CD4-positive, CD25-positive, alpha-beta regulatory T cell (primary cell): ENCODE measurements at regions not wholly inside any gene's neighbourhood (a gene's known extent, or its start where the extent isn't known, plus 50 kb on each side); places are given as distances from the start of the nearest gene placed in this dataset.
"Not testable (repeated sequence)": the region's sequence is repeated elsewhere in the genome, so short reads cannot be mapped to it uniquely, and the experiment has no call there.

ENCODE experiments used
- ATAC-seq, 2 donors: fragments of 150-1000 bp; cut with Tn5 transposase; one replicate each; pipeline ENCODE4 v1.10.0; 2021; ENCODE audit warnings: low read depth in 2 of 2, moderate number of reproducible peaks in 2 of 2, moderate library complexity in 1 of 2
- DNase-seq, 3 donors: peaks; one replicate each; pipeline versions ENCODE4 v3.0.0 to v3.0.0-alpha.2; 2012 to 2022; ENCODE audit warnings: mixed read lengths in 1 of 3
- H3K27ac ChIP-seq: one replicate; pipeline ENCODE4 v1.7.0; 2013; ENCODE audit warnings: mild to moderate bottlenecking, low read length; ENCODE audit not compliant: insufficient read depth, poor library complexity, severe bottlenecking
- H3K27me3 ChIP-seq: one replicate; pipeline ENCODE4 v1.7.0; 2013; ENCODE audit warnings: low read length; ENCODE audit not compliant: control insufficient read depth, insufficient read depth
- H3K36me3 ChIP-seq: one replicate; pipeline ENCODE4 v1.7.0; 2013; ENCODE audit warnings: mild to moderate bottlenecking, low read length, moderate library complexity; ENCODE audit not compliant: control insufficient read depth, insufficient read depth
- H3K4me1 ChIP-seq: 2 replicates; pipeline ENCODE4 v1.7.0; 2013; ENCODE audit warnings: mild to moderate bottlenecking, low read length; ENCODE audit not compliant: insufficient read depth, control insufficient read depth, poor library complexity, severe bottlenecking
- H3K4me3 ChIP-seq: one replicate; pipeline ENCODE4 v1.7.0; 2013; ENCODE audit warnings: low read depth, mild to moderate bottlenecking, low read length, moderate library complexity
- H3K9me3 ChIP-seq, 2 experiments: 1 replicate in 1 of 2; 2 replicates in 1 of 2; pipeline ENCODE4 v1.7.0; 2013; ENCODE audit warnings: low read length in 2 of 2, mild to moderate bottlenecking in 1 of 2, moderate library complexity in 1 of 2; ENCODE audit not compliant: control insufficient read depth in 2 of 2
- H3K27ac Mint-ChIP-seq, 3 donors: one replicate each; pipeline ENCODE4 v1.8.0; 2020 to 2022; ENCODE audit warnings: mild to moderate bottlenecking in 3 of 3, mixed read lengths in 3 of 3, moderate library complexity in 2 of 3
- H3K27me3 Mint-ChIP-seq: one replicate; pipeline ENCODE4 v1.8.0; 2022; ENCODE audit warnings: mild to moderate bottlenecking, mixed read lengths
- H3K36me3 Mint-ChIP-seq: one replicate; pipeline ENCODE4 v1.8.0; 2020; ENCODE audit warnings: mixed read lengths
- H3K4me1 Mint-ChIP-seq, 4 donors: one replicate each; pipeline ENCODE4 v1.8.0; 2020 to 2022; ENCODE audit warnings: mixed read lengths in 4 of 4, mild to moderate bottlenecking in 1 of 4
- H3K4me3 Mint-ChIP-seq, 4 donors: one replicate each; pipeline ENCODE4 v1.8.0; 2020 to 2022; ENCODE audit warnings: mild to moderate bottlenecking in 4 of 4, mixed read lengths in 4 of 4, moderate library complexity in 3 of 4
- H3K9me3 Mint-ChIP-seq, 7 donors: one replicate each; pipeline ENCODE4 v1.8.0; 2020 to 2022; ENCODE audit warnings: mixed read lengths in 7 of 7, mild to moderate bottlenecking in 3 of 7, moderate library complexity in 2 of 7

- H3K9me3 ChIP-seq, H3K36me3 ChIP-seq, DNase-seq, H3K4me1 ChIP-seq, H3K27me3 ChIP-seq, H3K27ac ChIP-seq, H3K36me3 Mint-ChIP-seq, H3K4me3 ChIP-seq, H3K4me1 Mint-ChIP-seq, ATAC-seq, H3K27me3 Mint-ChIP-seq, H3K4me3 Mint-ChIP-seq, H3K9me3 Mint-ChIP-seq, H3K27ac Mint-ChIP-seq: not testable (repeated sequence)
Observed at GRCh38 chr6:48530978-48531377, 420.0 kb upstream of the PTCHD4 start.

DNA sequence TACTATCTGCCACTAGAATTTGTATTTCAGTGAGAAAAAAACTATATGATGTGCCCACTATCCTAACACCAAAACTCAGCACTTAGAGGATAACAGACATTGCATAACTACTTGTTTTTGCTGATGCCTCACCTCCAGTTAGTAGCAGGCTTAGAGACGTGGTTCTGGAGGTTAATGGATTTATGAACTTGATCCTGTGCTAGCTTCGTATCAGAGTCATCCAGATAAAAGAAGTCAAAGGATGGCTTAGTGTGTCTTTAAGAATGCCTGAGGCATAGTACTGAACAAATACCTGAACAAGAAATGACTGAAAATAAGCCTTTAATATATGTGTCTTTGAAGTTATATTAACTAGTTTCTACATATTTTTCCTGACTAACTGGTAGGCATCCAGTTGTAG is 414.9 kb upstream of the PTCHD4 start:
- Histone ChIP-seq H3K27me3 (no peaks in the 10 kb centered on the region), H3K4me3 (no peak overlapping the region), H3K4me1 (no peaks in the 10 kb centered on the region), H3K36me3 (no peaks in the 10 kb centered on the region), H3K9me3 (no peaks in the 10 kb centered on the region), H3K27ac (no peak overlapping the region)
- DNase-seq (no peak), ATAC-seq (no peak)
- Mint-ChIP-seq H3K36me3 (no peaks in the 10 kb centered on the region), H3K4me1 (no peaks in the 10 kb centered on the region), H3K27ac (no peak overlapping the region), H3K4me3 (no peak overlapping the region), H3K9me3 (peaks cover 0 to 8% (median 2%) of the 10 kb centered on the region in 7 donors), H3K27me3 (no peaks in the 10 kb centered on the region)

DNA sequence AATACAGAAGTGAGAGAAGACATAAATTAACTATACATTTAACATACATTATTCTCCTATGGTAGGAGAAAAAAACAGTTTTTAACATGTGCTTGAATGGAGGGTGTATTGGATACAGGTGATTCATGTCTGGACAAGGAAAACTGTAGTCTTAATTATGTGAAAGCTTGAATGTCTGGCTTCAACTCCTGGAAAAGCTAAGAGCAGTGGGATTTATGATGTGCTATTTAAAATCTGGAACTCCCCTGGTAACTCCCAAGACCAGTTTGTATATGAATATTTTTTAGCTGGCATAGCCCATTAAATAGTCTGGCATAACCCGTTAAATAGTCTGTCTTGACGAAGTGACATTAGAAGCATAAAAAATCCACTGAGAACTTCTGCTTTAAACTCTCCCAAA is 410.0 kb upstream of the PTCHD4 start:
- no peak overlapping the region for H3K27ac ChIP-seq
- Mint-ChIP-seq H3K4me3 (no peak overlapping the region), H3K9me3 (peaks cover 0 to 11% (median 5%) of the 10 kb centered on the region in 7 donors), H3K27ac (no peak overlapping the region), H3K27me3 (no peaks in the 10 kb centered on the region), H3K4me1 (no peaks in the 10 kb centered on the region), H3K36me3 (no peaks in the 10 kb centered on the region)
- DNase-seq = no peak
- H3K36me3 ChIP-seq = no peaks in the 10 kb centered on the region
- ATAC-seq = no peak
- no peak overlapping the region for H3K4me3 ChIP-seq
- no peaks in the 10 kb centered on the region for H3K4me1 ChIP-seq
- peaks cover 0 to 2% of the 10 kb centered on the region in 2 experiments for H3K9me3 ChIP-seq
- no peaks in the 10 kb centered on the region for H3K27me3 ChIP-seq

DNA sequence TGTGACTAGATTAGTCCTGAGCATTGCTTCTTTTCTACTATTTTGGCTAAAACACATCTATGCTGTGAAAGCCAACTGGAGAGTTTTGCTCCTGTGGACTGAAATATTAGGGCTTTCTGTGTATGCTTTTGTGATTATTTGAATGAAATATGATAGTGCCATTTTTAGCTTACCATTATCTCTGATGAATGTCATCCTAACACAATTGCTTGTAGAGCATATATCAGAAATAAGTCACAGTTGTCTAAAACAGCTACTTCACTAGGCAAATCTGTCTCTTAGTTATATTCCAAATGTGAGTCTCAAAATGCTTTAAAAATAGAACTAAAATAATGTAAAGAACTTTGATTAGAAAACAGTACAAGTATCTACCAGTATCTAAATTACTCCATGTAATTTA is 401.4 kb upstream of the PTCHD4 start:
- Mint-ChIP-seq H3K9me3 (peaks cover 0 to 12% (median 2%) of the 10 kb centered on the region in 7 donors), H3K36me3 (no peaks in the 10 kb centered on the region), H3K4me3 (no peak overlapping the region), H3K4me1 (no peaks in the 10 kb centered on the region), H3K27ac (no peak overlapping the region), H3K27me3 (no peaks in the 10 kb centered on the region)
- ATAC-seq (no peak), DNase-seq (no peak)
- H3K9me3 ChIP-seq = no peaks in the 10 kb centered on the region
- H3K36me3 ChIP-seq = no peaks in the 10 kb centered on the region
- H3K27ac ChIP-seq = no peak overlapping the region
- H3K4me1 ChIP-seq = no peaks in the 10 kb centered on the region
- H3K27me3 ChIP-seq = no peaks in the 10 kb centered on the region
- no peak overlapping the region for H3K4me3 ChIP-seq

GRCh38 chr6:48511378-48511777 is 400.4 kb upstream of the PTCHD4 start:
- Histone ChIP-seq H3K4me3 (no peak overlapping the region), H3K27ac (no peak overlapping the region), H3K27me3 (no peaks in the 10 kb centered on the region), H3K9me3 (no peaks in the 10 kb centered on the region), H3K4me1 (no peaks in the 10 kb centered on the region), H3K36me3 (no peaks in the 10 kb centered on the region)
- Mint-ChIP-seq H3K4me3 (no peak overlapping the region), H3K27ac (no peak overlapping the region), H3K27me3 (no peaks in the 10 kb centered on the region), H3K36me3 (no peaks in the 10 kb centered on the region), H3K4me1 (no peaks in the 10 kb centered on the region), H3K9me3 (peaks cover 0 to 12% (median 3%) of the 10 kb centered on the region in 7 donors)
- ATAC-seq (no peak), DNase-seq (no peak)

GRCh38 chr6:48505621-48506020 is 394.6 kb upstream of the PTCHD4 start:
- Mint-ChIP-seq H3K27ac (no peak overlapping the region), H3K9me3 (peaks cover 2 to 19% (median 5%) of the 10 kb centered on the region in 7 donors), H3K27me3 (no peaks in the 10 kb centered on the region), H3K4me1 (no peaks in the 10 kb centered on the region), H3K36me3 (no peaks in the 10 kb centered on the region), H3K4me3 (no peak overlapping the region)
- H3K4me3 ChIP-seq = no peak overlapping the region
- H3K36me3 ChIP-seq = no peaks in the 10 kb centered on the region
- no peaks in the 10 kb centered on the region for H3K9me3 ChIP-seq
- DNase-seq (no peak), ATAC-seq (no peak)
- no peak overlapping the region for H3K27ac ChIP-seq
- H3K27me3 ChIP-seq = no peaks in the 10 kb centered on the region
- H3K4me1 ChIP-seq = no peaks in the 10 kb centered on the region

- H3K36me3 Mint-ChIP-seq, H3K4me1 ChIP-seq, H3K27ac ChIP-seq, H3K36me3 ChIP-seq, H3K27me3 Mint-ChIP-seq, DNase-seq, H3K27ac Mint-ChIP-seq, H3K4me3 Mint-ChIP-seq, H3K9me3 ChIP-seq, H3K4me3 ChIP-seq, H3K4me1 Mint-ChIP-seq, ATAC-seq, H3K27me3 ChIP-seq: not testable (repeated sequence)
- peaks cover 4 to 24% (median 9%) of the 10 kb centered on the region in 7 donors for H3K9me3 Mint-ChIP-seq
Observed at GRCh38 chr6:48493432-48493831, 382.4 kb upstream of the PTCHD4 start.

GRCh38 chr6:48490658-48491057 is 379.7 kb upstream of the PTCHD4 start:
- no peak for ATAC-seq
- no peak overlapping the region for H3K27ac ChIP-seq
- DNase-seq = no peak
- H3K9me3 ChIP-seq = no peaks in the 10 kb centered on the region
- no peaks in the 10 kb centered on the region for H3K27me3 ChIP-seq
- no peaks in the 10 kb centered on the region for H3K27me3 Mint-ChIP-seq
- peaks cover 5 to 19% (median 8%) of the 10 kb centered on the region in 7 donors for H3K9me3 Mint-ChIP-seq
- H3K4me1 ChIP-seq = no peaks in the 10 kb centered on the region
- H3K27ac Mint-ChIP-seq = no peak overlapping the region
- H3K4me1 Mint-ChIP-seq = no peaks in the 10 kb centered on the region
- H3K4me3 ChIP-seq = no peak overlapping the region
- H3K4me3 Mint-ChIP-seq = no peak overlapping the region
- no peaks in the 10 kb centered on the region for H3K36me3 Mint-ChIP-seq
- H3K36me3 ChIP-seq = no peaks in the 10 kb centered on the region
